ENCODE measurements at regions not wholly inside any gene's neighbourhood (a gene's known extent, or its start where the extent isn't known, plus 50 kb on each side); places are given as distances from the start of the nearest gene placed in this dataset.

- Histone ChIP-seq H3K9me3 (ENCODE audit: control insufficient read depth, insufficient read depth, low read depth, low read length) (no peaks in the 10 kb centered on the region), H3K9ac (ENCODE audit: insufficient read depth, low read length) (no peak overlapping the region), H2AFZ (ENCODE audit: low read length) (no peak overlapping the region), H3K36me3 (ENCODE audit: control insufficient read depth, insufficient read depth, low read length) (no peaks in the 10 kb centered on the region), H3K27ac (ENCODE audit: insufficient read depth, low read length) (no peak overlapping the region), H3K27me3 (ENCODE audit: control insufficient read depth, insufficient read depth, low read length) (no peaks in the 10 kb centered on the region), H4K20me1 (ENCODE audit: control insufficient read depth, extremely low read depth, insufficient read depth, low read length) (no peaks in the 10 kb centered on the region), H3K79me2 (ENCODE audit: control insufficient read depth, insufficient read depth, low read length) (no peaks in the 10 kb centered on the region), H3K4me3 (replicated peaks in 1 of 4; ENCODE audit: control extremely low read depth in 1 of 4, insufficient read depth in 1 of 4, low read depth in 3 of 4, low read length in 4 of 4) (no peak overlapping the region), H3K4me2 (ENCODE audit: extremely low read depth, insufficient read depth, low read length) (no peak overlapping the region), H3K4me1 (ENCODE audit: control insufficient read depth, extremely low read depth, insufficient read depth, low read length) (no peaks in the 10 kb centered on the region)
- TF ChIP-seq, protein P1, sequence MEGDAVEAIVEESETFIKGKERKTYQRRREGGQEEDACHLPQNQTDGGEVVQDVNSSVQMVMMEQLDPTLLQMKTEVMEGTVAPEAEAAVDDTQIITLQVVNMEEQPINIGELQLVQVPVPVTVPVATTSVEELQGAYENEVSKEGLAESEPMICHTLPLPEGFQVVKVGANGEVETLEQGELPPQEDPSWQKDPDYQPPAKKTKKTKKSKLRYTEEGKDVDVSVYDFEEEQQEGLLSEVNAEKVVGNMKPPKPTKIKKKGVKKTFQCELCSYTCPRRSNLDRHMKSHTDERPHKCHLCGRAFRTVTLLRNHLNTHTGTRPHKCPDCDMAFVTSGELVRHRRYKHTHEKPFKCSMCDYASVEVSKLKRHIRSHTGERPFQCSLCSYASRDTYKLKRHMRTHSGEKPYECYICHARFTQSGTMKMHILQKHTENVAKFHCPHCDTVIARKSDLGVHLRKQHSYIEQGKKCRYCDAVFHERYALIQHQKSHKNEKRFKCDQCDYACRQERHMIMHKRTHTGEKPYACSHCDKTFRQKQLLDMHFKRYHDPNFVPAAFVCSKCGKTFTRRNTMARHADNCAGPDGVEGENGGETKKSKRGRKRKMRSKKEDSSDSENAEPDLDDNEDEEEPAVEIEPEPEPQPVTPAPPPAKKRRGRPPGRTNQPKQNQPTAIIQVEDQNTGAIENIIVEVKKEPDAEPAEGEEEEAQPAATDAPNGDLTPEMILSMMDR (conservative IDR thresholded peaks at IDR 0.05 in 1 of 2, IDR thresholded peaks at IDR 0.05 in 1 of 2; ENCODE audit: low read depth in 1 of 2, low read length in 2 of 2): no peak
- TF ChIP-seq EZH2 (IDR thresholded peaks at IDR 0.05; ENCODE audit: low read length, missing control alignments): no peak
- no peak for DNase-seq (ENCODE audit: low read depth in 2 of 2)
These were observed 950.1 kb upstream of the CTNND2 start for GRCh38 chr5:12854386-12854785.

DNA sequence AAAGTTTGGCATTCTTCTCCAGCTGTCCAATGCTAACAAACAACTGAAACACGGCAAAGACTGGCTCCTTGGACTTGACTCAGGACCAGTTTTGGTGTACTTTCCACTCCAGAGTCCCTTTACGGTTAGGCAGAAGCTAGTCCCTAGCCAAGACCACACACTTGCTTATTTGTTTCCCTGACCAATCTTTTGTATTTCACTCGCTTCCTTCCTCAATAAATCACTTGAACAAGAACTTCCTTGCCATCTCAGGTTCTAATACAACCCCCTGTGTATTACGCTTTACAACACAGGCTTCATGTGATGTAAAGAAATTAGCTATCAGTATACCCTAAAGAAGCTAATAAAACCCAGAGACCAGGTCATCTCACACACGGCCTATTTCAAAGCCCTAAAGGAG is 947.5 kb upstream of the CTNND2 start:
- no peak for TF ChIP-seq EZH2 (IDR thresholded peaks at IDR 0.05; ENCODE audit: low read length, missing control alignments)
- TF ChIP-seq, protein P1 (conservative IDR thresholded peaks at IDR 0.05 in 1 of 2, IDR thresholded peaks at IDR 0.05 in 1 of 2; ENCODE audit: low read depth in 1 of 2, low read length in 2 of 2): no peak
- no peaks in the 10 kb centered on the region for H4K20me1 ChIP-seq (ENCODE audit: control insufficient read depth, extremely low read depth, insufficient read depth, low read length)
- no peak overlapping the region for H2AFZ ChIP-seq (ENCODE audit: low read length)
- no peaks in the 10 kb centered on the region for H3K27me3 ChIP-seq (ENCODE audit: control insufficient read depth, insufficient read depth, low read length)
- no peaks in the 10 kb centered on the region for H3K79me2 ChIP-seq (ENCODE audit: control insufficient read depth, insufficient read depth, low read length)
- no peak for DNase-seq (ENCODE audit: low read depth in 2 of 2)
- H3K36me3 ChIP-seq (ENCODE audit: control insufficient read depth, insufficient read depth, low read length): no peaks in the 10 kb centered on the region
- H3K27ac ChIP-seq (ENCODE audit: insufficient read depth, low read length): no peak overlapping the region
- no peak overlapping the region for H3K9ac ChIP-seq (ENCODE audit: insufficient read depth, low read length)
- H3K4me3 ChIP-seq (replicated peaks in 1 of 4; ENCODE audit: control extremely low read depth in 1 of 4, insufficient read depth in 1 of 4, low read depth in 3 of 4, low read length in 4 of 4): no peak overlapping the region
- H3K9me3 ChIP-seq (ENCODE audit: control insufficient read depth, insufficient read depth, low read depth, low read length): no peaks in the 10 kb centered on the region
- no peak overlapping the region for H3K4me2 ChIP-seq (ENCODE audit: extremely low read depth, insufficient read depth, low read length)
- no peaks in the 10 kb centered on the region for H3K4me1 ChIP-seq (ENCODE audit: control insufficient read depth, extremely low read depth, insufficient read depth, low read length)

DNA sequence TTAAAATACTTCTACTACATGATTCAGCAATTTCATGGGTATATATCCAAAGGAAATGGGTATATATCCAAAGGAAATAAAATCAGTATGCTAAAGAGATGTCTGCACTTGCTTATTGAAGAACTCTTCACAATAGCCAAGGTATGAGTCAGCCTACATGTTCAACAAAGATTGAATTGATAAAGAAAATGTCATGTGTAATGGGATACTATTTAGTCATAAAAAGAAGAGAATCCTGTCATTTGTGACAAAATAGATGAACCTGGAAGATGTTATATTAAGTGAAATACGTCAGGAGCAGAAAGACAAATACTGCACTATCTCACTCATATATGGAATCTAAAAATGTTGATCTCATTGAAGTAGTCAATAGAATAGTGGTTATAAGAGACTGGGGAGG is 944.5 kb upstream of the CTNND2 start:
- no peak overlapping the region for H3K9ac ChIP-seq (ENCODE audit: insufficient read depth, low read length)
- no peaks in the 10 kb centered on the region for H3K79me2 ChIP-seq (ENCODE audit: control insufficient read depth, insufficient read depth, low read length)
- no peak for TF ChIP-seq EZH2 (IDR thresholded peaks at IDR 0.05; ENCODE audit: low read length, missing control alignments)
- TF ChIP-seq, protein P1 (conservative IDR thresholded peaks at IDR 0.05 in 1 of 2, IDR thresholded peaks at IDR 0.05 in 1 of 2; ENCODE audit: low read depth in 1 of 2, low read length in 2 of 2): no peak
- H3K36me3 ChIP-seq (ENCODE audit: control insufficient read depth, insufficient read depth, low read length): no peaks in the 10 kb centered on the region
- H3K4me2 ChIP-seq (ENCODE audit: extremely low read depth, insufficient read depth, low read length): no peak overlapping the region
- H4K20me1 ChIP-seq (ENCODE audit: control insufficient read depth, extremely low read depth, insufficient read depth, low read length): no peaks in the 10 kb centered on the region
- H2AFZ ChIP-seq (ENCODE audit: low read length): no peak overlapping the region
- H3K27ac ChIP-seq (ENCODE audit: insufficient read depth, low read length): no peak overlapping the region
- H3K27me3 ChIP-seq (ENCODE audit: control insufficient read depth, insufficient read depth, low read length): no peaks in the 10 kb centered on the region
- DNase-seq (ENCODE audit: low read depth in 2 of 2): no peak
- H3K4me3 ChIP-seq (replicated peaks in 1 of 4; ENCODE audit: control extremely low read depth in 1 of 4, insufficient read depth in 1 of 4, low read depth in 3 of 4, low read length in 4 of 4): no peak overlapping the region
- no peaks in the 10 kb centered on the region for H3K9me3 ChIP-seq (ENCODE audit: control insufficient read depth, insufficient read depth, low read depth, low read length)
- no peaks in the 10 kb centered on the region for H3K4me1 ChIP-seq (ENCODE audit: control insufficient read depth, extremely low read depth, insufficient read depth, low read length)

Data from fibroblast of lung (primary cell).